Prostate gland (tissue), 2 donors: ENCODE measurements at regions not wholly inside any gene's neighbourhood (a gene's known extent, or its start where the extent isn't known, plus 50 kb on each side); places are given as distances from the start of the nearest gene placed in this dataset.
"Not testable (repeated sequence)": the region's sequence is repeated elsewhere in the genome, so short reads cannot be mapped to it uniquely, and the experiment has no call there.

Experiments
- DNase-seq: peaks from one replicate; pipeline ENCODE4 v3.0.0-alpha.2; 2019; ENCODE audit warnings: low spot score
- H3K27ac ChIP-seq, 2 donors: fragments of 200-600 bp; sonication (generic); 2 replicates each; pipeline ENCODE4 v1.5.1; 2017 to 2019
- H3K27me3 ChIP-seq: fragments of 200-600 bp; sonication (generic); replicated peaks from 2 replicates; pipeline ENCODE4 v1.5.1; 2019; ENCODE audit not compliant: insufficient read depth
- H3K36me3 ChIP-seq, 2 donors: fragments of 200-600 bp; sonication (generic); 1 replicate in 1 of 2; 2 replicates in 1 of 2; pipeline versions ENCODE4 v1.5.1 to v1.8.1; 2017 to 2019
- H3K4me1 ChIP-seq: fragments of 200-600 bp; sonication (generic); replicated peaks from 2 replicates; pipeline ENCODE4 v1.5.1; 2019
- H3K4me3 ChIP-seq, 2 donors: fragments of 200-600 bp; sonication (generic); 2 replicates each; pipeline ENCODE4 v1.5.1; 2017 to 2019
- H3K9me3 ChIP-seq: fragments of 200-600 bp; sonication (generic); 2 replicates; pipeline ENCODE4 v1.5.1; 2017
- POLR2A ChIP-seq: fragments of 450-650 bp; IDR thresholded peaks from one replicate; pipeline ENCODE4 v1.6.1; 2016; ENCODE audit warnings: antibody characterized with exemption, mild to moderate bottlenecking
- POLR2AphosphoS5 ChIP-seq: sonication (generic); formaldehyde crosslinking; IDR thresholded peaks from one replicate; pipeline ENCODE4 v1.6.1; 2017; ENCODE audit warnings: antibody characterized with exemption
- WGBS: methylation state at CpG from one replicate; pipeline ENCODE4 v1.1.5; 2018; 5-methylcytosine and 5-hydroxymethylcytosine counted together
- intact Hi-C: fragments of 100-400 bp; cut with DNase I; formaldehyde crosslinking; loops from one replicate; pipeline ENCODE4 v1.14.2; 2022
- TF ChIP-seq, protein P1 (sequence below), 4 experiments: fragments of 200-600 bp in 2 of 4; fragments of 450-650 bp in 2 of 4; sonication (generic) in 2 of 4; IDR thresholded peaks; 1 replicate in 3 of 4; 2 replicates in 1 of 4; pipeline ENCODE4 v1.5.1; 2016 to 2019; ENCODE audit warnings: antibody characterized with exemption in 4 of 4, mild to moderate bottlenecking in 2 of 4, moderate library complexity in 2 of 4

DNA sequence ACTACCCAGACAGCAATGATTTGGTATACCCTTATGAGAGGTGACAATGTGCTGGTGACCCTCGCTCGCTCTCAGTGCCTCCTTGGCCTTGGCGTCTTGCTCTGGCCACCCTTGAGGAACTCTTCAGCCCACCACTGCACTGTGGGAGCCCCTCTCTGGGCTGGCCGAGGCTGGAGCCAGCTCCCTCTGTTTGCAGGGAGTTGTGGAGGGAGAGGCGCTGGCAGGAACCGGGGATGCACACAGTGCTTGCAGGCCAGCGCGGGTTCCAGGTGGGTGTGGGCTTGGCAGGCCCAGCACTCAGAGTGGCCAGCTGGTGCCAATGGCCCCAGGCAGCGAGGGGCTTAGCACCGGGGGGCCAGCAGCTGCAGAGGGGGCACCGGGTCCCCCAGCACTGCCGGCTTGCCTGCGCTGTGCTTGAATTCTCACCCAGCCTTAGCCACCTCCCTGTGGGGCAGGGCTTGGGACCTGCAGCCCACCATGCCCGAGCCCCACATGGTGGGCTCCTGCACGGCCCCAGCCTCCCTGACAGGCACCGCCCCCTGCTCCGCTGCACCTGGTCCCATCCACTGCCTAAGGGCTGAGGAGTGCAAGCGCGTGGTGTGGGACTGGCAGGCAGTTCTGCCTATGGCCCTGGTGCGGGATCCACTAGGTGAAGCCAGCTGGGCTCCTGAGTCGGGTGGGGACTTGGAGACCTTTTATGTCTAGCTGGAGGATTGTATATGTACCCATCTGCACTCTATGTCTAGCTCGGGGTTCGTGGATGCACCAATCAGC lies 857.0 kb upstream of the IGFBP7 start:
- WGBS: 92% methylated on average over 15 of the region's 23 CpGs

DNA sequence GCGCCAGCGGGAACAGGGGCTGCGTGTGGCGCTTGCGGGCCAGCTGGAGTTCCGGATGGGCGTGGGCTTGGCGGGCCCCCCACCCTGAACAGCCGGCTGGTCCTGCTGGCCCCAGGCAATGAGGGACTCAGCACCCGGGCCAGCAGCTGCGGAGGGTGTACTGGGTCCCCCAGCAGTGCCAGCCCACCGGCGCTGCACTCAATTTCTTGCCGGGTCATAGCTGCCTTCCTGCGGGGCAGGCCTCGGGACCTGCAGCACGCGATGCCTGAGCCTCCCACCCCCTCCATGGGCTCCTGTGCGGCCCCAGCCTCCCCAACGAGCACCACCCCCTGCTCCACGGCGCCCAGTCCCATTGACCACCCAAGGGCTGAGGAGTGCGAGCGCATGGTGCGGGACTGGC lies 855.2 kb upstream of the IGFBP7 start:
- intact Hi-C loops, H3K36me3 ChIP-seq, DNase-seq, H3K27me3 ChIP-seq, H3K4me3 ChIP-seq, H3K9me3 ChIP-seq, H3K4me1 ChIP-seq, H3K27ac ChIP-seq: not testable (repeated sequence)
- WGBS: 97% methylated on average over 25 of the region's 25 CpGs

More for the DNA sequence above, 857.0 kb upstream of the IGFBP7 start:
- Histone ChIP-seq H3K27me3 (no peaks in the 10 kb centered on the region), H3K4me3 (no peak overlapping the region), H3K9me3 (no peaks in the 10 kb centered on the region), H3K4me1 (no peaks in the 10 kb centered on the region), H3K27ac (no peak overlapping the region), H3K36me3 (no peaks in the 10 kb centered on the region)
- TF ChIP-seq, protein P1, sequence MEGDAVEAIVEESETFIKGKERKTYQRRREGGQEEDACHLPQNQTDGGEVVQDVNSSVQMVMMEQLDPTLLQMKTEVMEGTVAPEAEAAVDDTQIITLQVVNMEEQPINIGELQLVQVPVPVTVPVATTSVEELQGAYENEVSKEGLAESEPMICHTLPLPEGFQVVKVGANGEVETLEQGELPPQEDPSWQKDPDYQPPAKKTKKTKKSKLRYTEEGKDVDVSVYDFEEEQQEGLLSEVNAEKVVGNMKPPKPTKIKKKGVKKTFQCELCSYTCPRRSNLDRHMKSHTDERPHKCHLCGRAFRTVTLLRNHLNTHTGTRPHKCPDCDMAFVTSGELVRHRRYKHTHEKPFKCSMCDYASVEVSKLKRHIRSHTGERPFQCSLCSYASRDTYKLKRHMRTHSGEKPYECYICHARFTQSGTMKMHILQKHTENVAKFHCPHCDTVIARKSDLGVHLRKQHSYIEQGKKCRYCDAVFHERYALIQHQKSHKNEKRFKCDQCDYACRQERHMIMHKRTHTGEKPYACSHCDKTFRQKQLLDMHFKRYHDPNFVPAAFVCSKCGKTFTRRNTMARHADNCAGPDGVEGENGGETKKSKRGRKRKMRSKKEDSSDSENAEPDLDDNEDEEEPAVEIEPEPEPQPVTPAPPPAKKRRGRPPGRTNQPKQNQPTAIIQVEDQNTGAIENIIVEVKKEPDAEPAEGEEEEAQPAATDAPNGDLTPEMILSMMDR (IDR thresholded peaks at IDR 0.05): no peak
- TF ChIP-seq POLR2A (no peak), POLR2AphosphoS5 (no peak)
- intact Hi-C loops: no loop called here
- DNase-seq: no peak

DNA sequence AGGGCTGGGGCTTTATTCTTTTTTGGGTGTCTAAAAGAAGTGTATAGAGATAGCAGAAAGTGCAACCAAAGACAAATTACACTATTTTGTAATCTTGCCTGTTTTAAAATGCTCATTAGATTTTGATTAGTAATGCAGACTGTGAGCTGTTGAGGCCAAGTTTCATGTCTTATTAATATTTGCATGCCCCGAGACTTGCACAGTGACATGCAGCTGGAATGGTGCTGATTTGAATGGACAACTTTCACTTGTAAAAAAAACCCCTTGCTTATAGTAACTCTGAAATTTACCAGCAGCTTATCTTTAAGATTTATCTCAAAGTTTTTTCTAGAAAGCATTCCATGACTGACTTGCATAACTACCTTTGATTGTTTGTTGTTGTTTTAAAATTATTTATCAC lies 835.1 kb upstream of the IGFBP7 start:
- TF ChIP-seq POLR2A (no peak), POLR2AphosphoS5 (no peak)
- TF ChIP-seq, protein P1 (IDR thresholded peaks at IDR 0.05): no peak
- Histone ChIP-seq H3K27me3 (no peaks in the 10 kb centered on the region), H3K4me3 (no peak overlapping the region), H3K36me3 (no peaks in the 10 kb centered on the region), H3K27ac (no peak overlapping the region), H3K9me3 (no peaks in the 10 kb centered on the region), H3K4me1 (no peaks in the 10 kb centered on the region)
- intact Hi-C loops: no loop called here
- DNase-seq: no peak
- WGBS: 29% methylated on average over 1 of the region's 1 CpG

DNA sequence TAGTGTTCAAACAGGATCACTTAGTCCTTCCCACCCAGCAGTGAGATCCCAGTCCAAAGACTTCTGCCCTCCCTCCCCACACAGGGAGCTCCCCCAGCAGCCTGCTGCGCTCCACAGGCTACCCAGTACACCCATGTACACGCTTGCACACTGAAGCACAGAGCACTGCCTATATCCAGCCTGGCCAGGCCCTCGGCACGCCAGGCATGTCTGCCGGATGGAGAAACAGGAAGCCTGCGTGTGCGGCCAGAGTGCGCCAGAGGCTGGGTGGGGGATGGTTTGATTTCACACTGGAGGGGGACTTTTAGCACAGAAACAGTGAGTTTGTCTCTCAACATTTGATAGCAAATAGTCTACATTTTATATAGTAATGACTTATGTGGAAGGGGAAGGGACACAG lies 833.5 kb upstream of the IGFBP7 start:
- Histone ChIP-seq H3K9me3 (no peaks in the 10 kb centered on the region), H3K36me3 (no peaks in the 10 kb centered on the region), H3K4me1 (no peaks in the 10 kb centered on the region), H3K27me3 (no peaks in the 10 kb centered on the region), H3K27ac (no peak overlapping the region), H3K4me3 (no peak overlapping the region)
- 88% methylated on average over 8 of the region's 8 CpGs for WGBS
- DNase-seq: no peak
- TF ChIP-seq POLR2AphosphoS5 (no peak), POLR2A (no peak)
- TF ChIP-seq, protein P1 (IDR thresholded peaks at IDR 0.05): no peak
- intact Hi-C loops: no loop called here

DNA sequence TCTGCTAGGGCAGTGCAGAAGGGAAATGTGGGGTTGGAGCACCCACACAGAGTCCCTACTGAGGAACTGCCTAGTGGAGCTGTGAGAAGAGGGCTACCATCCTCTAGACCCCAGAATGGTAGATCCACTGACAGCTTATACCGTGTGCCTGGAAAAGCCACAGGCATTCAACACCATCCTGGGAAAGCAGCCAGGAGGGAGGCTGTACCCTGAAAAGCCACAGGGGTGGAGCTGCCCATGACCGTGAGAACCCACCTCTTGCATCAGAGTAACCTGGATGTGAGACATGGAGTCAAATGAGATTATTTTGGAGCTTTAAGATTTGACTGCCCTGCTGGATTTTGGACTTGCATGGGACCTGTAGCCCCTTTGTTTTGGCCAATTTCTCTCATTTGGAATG lies 827.1 kb upstream of the IGFBP7 start:
- H3K4me3 ChIP-seq, H3K27me3 ChIP-seq, H3K9me3 ChIP-seq, DNase-seq, H3K36me3 ChIP-seq, intact Hi-C loops, H3K4me1 ChIP-seq, H3K27ac ChIP-seq: not testable (repeated sequence)
- WGBS: 86% methylated on average over 2 of the region's 2 CpGs

DNA sequence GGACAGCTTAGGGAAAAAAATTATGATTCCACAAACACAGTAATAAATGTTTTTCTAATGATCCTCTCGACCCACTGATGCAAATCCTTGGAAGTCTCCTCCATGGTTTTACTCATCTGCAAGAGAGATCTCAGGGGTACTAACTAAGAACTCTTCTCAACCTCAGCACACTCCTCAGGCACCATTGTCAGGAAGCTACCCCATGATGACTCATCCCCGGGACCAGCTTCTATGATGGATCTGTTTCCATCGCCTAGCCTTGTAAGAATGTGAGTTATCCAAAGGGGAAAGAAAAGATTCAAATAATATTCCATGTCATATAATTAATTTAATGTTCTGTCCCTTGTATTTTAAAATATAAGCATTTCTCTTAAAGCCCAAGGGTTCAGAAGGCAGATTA lies 816.1 kb upstream of the IGFBP7 start:
- no peak for DNase-seq
- 84% methylated on average over 3 of the region's 3 CpGs for whole genome bisulfite sequencing
- Histone ChIP-seq H3K27ac (no peak overlapping the region), H3K4me1 (no peaks in the 10 kb centered on the region), H3K27me3 (no peaks in the 10 kb centered on the region), H3K4me3 (no peak overlapping the region), H3K9me3 (no peaks in the 10 kb centered on the region), H3K36me3 (no peaks in the 10 kb centered on the region)
- TF ChIP-seq POLR2A (no peak), POLR2AphosphoS5 (no peak)
- intact Hi-C loops: no loop called here
